GM18861 (cell line): ENCODE measurements at regions not wholly inside any gene's neighbourhood (a gene's known extent, or its start where the extent isn't known, plus 50 kb on each side); places are given as distances from the start of the nearest gene placed in this dataset.
"Not testable (repeated sequence)": the region's sequence is repeated elsewhere in the genome, so short reads cannot be mapped to it uniquely, and the experiment has no call there.

Experiments
- ATAC-seq: cut with Tn5 transposase; IDR thresholded peaks from one replicate; pipeline ENCODE4 v1.9.1; 2021; ENCODE audit not compliant: unreplicated experiment

GRCh38 chr7:81007051-81007450, 88.2 kb upstream of the SEMA3C start:
- no peak for ATAC-seq

- no peak for ATAC-seq
These were observed 86.4 kb upstream of the SEMA3C start for GRCh38 chr7:81005254-81005653.

- no peak for ATAC-seq
These were observed 85.2 kb upstream of the SEMA3C start for GRCh38 chr7:81004098-81004497.

- no peak for ATAC-seq
These were observed 84.5 kb upstream of the SEMA3C start for GRCh38 chr7:81003326-81003725.

GRCh38 chr7:81002421-81002820, 83.6 kb upstream of the SEMA3C start:
- no peak for ATAC-seq

- no peak for ATAC-seq
These were observed 80.9 kb upstream of the SEMA3C start for GRCh38 chr7:80999771-81000170.

- no peak for ATAC-seq
These were observed 80.2 kb upstream of the SEMA3C start for GRCh38 chr7:80999100-80999499.

GRCh38 chr7:80997841-80998240, 79.0 kb upstream of the SEMA3C start:
- ATAC-seq: no peak

- ATAC-seq: not testable (repeated sequence)
These were observed 77.4 kb upstream of the SEMA3C start for GRCh38 chr7:80996236-80996635.

- ATAC-seq: no peak
These were observed 72.8 kb upstream of the SEMA3C start for GRCh38 chr7:80991654-80992053.

GRCh38 chr7:80984619-80985018, 65.8 kb upstream of the SEMA3C start:
- no peak for ATAC-seq

GRCh38 chr7:80981405-80981804, 62.6 kb upstream of the SEMA3C start:
- no peak for ATAC-seq

GRCh38 chr7:80977751-80978150, 58.9 kb upstream of the SEMA3C start:
- no peak for ATAC-seq

GRCh38 chr7:80974396-80975358, 55.8 kb upstream of the SEMA3C start:
- no peak for ATAC-seq

- ATAC-seq: no peak
These were observed 52.4 kb upstream of the SEMA3C start for GRCh38 chr7:80971225-80971624.
